ENCODE measurements at regions not wholly inside any gene's neighbourhood (a gene's known extent, or its start where the extent isn't known, plus 50 kb on each side); places are given as distances from the start of the nearest gene placed in this dataset.
"Not testable (repeated sequence)": the region's sequence is repeated elsewhere in the genome, so short reads cannot be mapped to it uniquely, and the experiment has no call there.

GRCh38 chr2:220779076-220779475 lies 793.0 kb downstream of the EPHA4 start:
- intact Hi-C loops (cut with DNase I, micrococcal nuclease); H3K4me1 Mint-ChIP-seq; H3K27me3 Mint-ChIP-seq; H3K27ac Mint-ChIP-seq; H3K9me3 Mint-ChIP-seq (ENCODE audit: low read depth); H3K36me3 Mint-ChIP-seq (ENCODE audit: low read depth); DNase-seq; CTCF ChIA-PET; ATAC-seq; POLR2A ChIA-PET; H3K4me3 Mint-ChIP-seq: not testable (repeated sequence)

DNA sequence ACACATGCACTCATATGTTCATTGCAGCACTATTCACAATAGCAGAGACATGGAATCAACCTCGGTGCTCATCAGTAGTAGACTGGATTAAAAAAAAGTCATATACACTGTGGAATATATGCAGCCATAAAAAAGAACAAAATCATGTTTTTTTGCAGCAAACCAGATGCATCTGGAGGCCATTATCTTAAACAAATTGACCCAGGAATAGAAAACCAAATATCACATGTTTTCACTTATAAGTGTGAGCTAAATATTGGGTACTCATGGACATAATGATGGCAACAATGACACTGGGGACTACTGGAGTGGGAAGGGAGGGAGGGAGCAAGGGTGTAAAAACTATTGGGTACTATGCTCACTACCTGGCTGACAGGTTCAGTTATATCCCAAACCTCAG lies 792.6 kb downstream of the EPHA4 start:
- ChIA-PET POLR2A (no interaction called here), CTCF (no interaction called here)
- peaks cover 6% of the 10 kb centered on the region for H3K27me3 Mint-ChIP-seq
- no peaks in the 10 kb centered on the region for H3K36me3 Mint-ChIP-seq (ENCODE audit: low read depth)
- DNase-seq (no peak), ATAC-seq (no peak)
- no peak overlapping the region for H3K27ac Mint-ChIP-seq
- H3K9me3 Mint-ChIP-seq (ENCODE audit: low read depth), result no peaks in the 10 kb centered on the region
- H3K4me3 Mint-ChIP-seq, result no peak overlapping the region
- intact Hi-C loops (cut with DNase I, micrococcal nuclease), result no loop called here
- H3K4me1 Mint-ChIP-seq, result no peaks in the 10 kb centered on the region

GRCh38 chr2:220779931-220780330 lies 792.2 kb downstream of the EPHA4 start:
- no peaks in the 10 kb centered on the region for H3K9me3 Mint-ChIP-seq (ENCODE audit: low read depth)
- H3K27me3 Mint-ChIP-seq, result peaks cover 6% of the 10 kb centered on the region
- no peaks in the 10 kb centered on the region for H3K4me1 Mint-ChIP-seq
- ChIA-PET POLR2A (no interaction called here), CTCF (no interaction called here)
- H3K4me3 Mint-ChIP-seq, result no peak overlapping the region
- H3K36me3 Mint-ChIP-seq (ENCODE audit: low read depth), result no peaks in the 10 kb centered on the region
- ATAC-seq, result no peak
- intact Hi-C loops (cut with DNase I, micrococcal nuclease), result no loop called here
- DNase-seq, result no peak
- H3K27ac Mint-ChIP-seq, result no peak overlapping the region

DNA sequence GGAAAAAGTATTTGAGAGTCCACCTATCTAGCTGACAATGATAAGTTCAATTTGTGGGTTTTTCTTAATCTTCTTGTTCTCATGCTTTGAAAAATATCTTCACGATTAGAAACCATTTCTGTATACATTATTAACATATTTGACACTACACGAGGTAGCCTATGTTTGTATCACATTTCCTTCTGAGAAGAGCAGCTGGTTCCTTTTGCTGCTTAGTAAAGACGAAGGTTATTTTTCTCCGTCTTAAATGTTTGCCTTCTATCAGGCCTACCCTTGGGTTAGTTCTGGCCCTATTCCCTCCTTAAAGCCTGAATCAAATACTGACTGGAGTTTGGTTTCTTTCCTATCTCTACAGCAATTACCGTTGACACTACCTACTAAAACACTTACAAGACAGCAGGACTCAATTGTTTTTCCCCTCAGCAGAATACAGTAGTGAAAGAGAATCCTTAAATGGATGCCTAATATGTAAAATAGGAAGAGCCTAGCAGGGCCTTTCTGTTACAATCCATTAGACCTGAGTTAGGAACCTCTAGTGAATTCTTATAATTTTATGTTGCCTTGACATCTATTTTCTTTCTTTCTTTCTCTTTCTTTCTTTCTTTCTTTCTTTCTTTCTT lies 790.4 kb downstream of the EPHA4 start:
- ATAC-seq (no peak), DNase-seq (no peak)
- intact Hi-C loops (cut with DNase I, micrococcal nuclease), result no loop called here
- H3K27ac Mint-ChIP-seq, result no peak overlapping the region
- ChIA-PET POLR2A (interaction anchor here (0.6 kb wide), 1 partner anchor 1115 kb away, joined by 9 read pairs; no protein-coding TSS in a partner anchor), CTCF (no interaction called here)
- H3K36me3 Mint-ChIP-seq (ENCODE audit: low read depth), result no peaks in the 10 kb centered on the region
- H3K9me3 Mint-ChIP-seq (ENCODE audit: low read depth), result no peaks in the 10 kb centered on the region
- no peaks in the 10 kb centered on the region for H3K4me1 Mint-ChIP-seq
- peaks cover 4% of the 10 kb centered on the region for H3K27me3 Mint-ChIP-seq
- H3K4me3 Mint-ChIP-seq, result no peak overlapping the region

- no peak overlapping the region for H3K4me3 Mint-ChIP-seq
- intact Hi-C loops (cut with DNase I, micrococcal nuclease), result no loop called here
- no peaks in the 10 kb centered on the region for H3K4me1 Mint-ChIP-seq
- CTCF ChIA-PET, result no interaction called here
- no peak for ATAC-seq
- POLR2A ChIA-PET, result interaction anchor here (0.6 kb wide), 1 partner anchor 1116 kb away, joined by 9 read pairs; no protein-coding TSS in a partner anchor
- H3K27me3 Mint-ChIP-seq, result peaks cover 4% of the 10 kb centered on the region
- H3K9me3 Mint-ChIP-seq (ENCODE audit: low read depth), result no peaks in the 10 kb centered on the region
- H3K36me3 Mint-ChIP-seq (ENCODE audit: low read depth), result no peaks in the 10 kb centered on the region
- no peak overlapping the region for H3K27ac Mint-ChIP-seq
- DNase-seq, result no peak
Observed at GRCh38 chr2:220782609-220783113, 789.4 kb downstream of the EPHA4 start.

DNA sequence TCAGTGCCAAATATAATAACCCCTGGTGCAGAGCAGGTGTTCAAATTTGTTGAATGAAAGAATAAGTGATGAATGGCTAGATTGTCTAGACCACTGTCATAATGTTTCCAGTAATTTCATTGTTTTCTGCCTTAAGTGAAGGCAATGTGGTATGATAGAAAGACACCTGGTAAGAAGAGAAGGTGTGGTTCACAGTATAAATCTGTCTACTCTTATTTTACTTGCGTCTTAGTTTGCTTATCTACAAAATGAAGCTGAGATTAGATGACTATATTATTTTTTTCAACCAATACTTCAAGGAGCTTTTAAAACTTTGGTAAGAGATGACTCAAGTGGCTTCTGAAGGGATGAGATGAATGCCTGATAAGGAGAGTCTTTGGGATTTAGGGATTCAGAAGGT lies 788.4 kb downstream of the EPHA4 start:
- Mint-ChIP-seq H3K36me3 (ENCODE audit: low read depth) (no peaks in the 10 kb centered on the region), H3K27ac (no peak overlapping the region), H3K4me1 (no peaks in the 10 kb centered on the region), H3K27me3 (peaks cover 4% of the 10 kb centered on the region), H3K4me3 (no peak overlapping the region), H3K9me3 (ENCODE audit: low read depth) (no peaks in the 10 kb centered on the region)
- ATAC-seq (no peak), DNase-seq (no peak)
- ChIA-PET POLR2A (no interaction called here), CTCF (no interaction called here)
- intact Hi-C loops (cut with DNase I, micrococcal nuclease), result no loop called here

DNA sequence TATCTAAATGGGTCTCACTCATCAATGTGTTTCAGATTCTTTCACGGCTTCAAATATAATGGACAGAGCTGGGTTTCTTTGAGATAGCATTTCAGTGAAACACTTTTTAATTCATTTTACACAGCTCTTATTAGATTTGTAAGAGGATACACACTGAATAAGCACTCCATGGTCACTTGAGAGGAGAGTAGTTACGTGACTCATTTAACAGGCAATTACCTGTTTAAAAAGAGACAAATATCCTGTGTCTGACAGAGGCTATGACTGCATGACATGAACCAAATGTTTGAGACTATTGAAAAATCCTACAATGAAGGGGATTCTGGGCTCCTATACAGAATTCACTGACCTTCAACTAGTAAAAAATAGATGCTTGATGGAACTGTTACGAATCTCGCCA lies 786.9 kb downstream of the EPHA4 start:
- Mint-ChIP-seq H3K27ac (no peak overlapping the region), H3K36me3 (ENCODE audit: low read depth) (no peaks in the 10 kb centered on the region), H3K9me3 (ENCODE audit: low read depth) (no peaks in the 10 kb centered on the region), H3K4me3 (no peak overlapping the region), H3K4me1 (no peaks in the 10 kb centered on the region), H3K27me3 (peaks cover 4% of the 10 kb centered on the region)
- intact Hi-C loops (cut with DNase I, micrococcal nuclease), result no loop called here
- ChIA-PET POLR2A (no interaction called here), CTCF (no interaction called here)
- DNase-seq (no peak), ATAC-seq (no peak)

- Mint-ChIP-seq H3K36me3 (ENCODE audit: low read depth) (no peaks in the 10 kb centered on the region), H3K4me1 (no peaks in the 10 kb centered on the region), H3K27ac (no peak overlapping the region), H3K9me3 (ENCODE audit: low read depth) (no peaks in the 10 kb centered on the region), H3K27me3 (peaks cover 4% of the 10 kb centered on the region), H3K4me3 (no peak overlapping the region)
- ATAC-seq (no peak), DNase-seq (no peak)
- ChIA-PET POLR2A (no interaction called here), CTCF (interaction anchor here (1.1 kb wide), 1 partner anchor 20 kb away, joined by 3 read pairs; no protein-coding TSS in a partner anchor)
- intact Hi-C loops (cut with DNase I, micrococcal nuclease), result no loop called here
Observed at GRCh38 chr2:220786216-220786615, 785.9 kb downstream of the EPHA4 start.

GRCh38 chr2:220787251-220787650 lies 784.9 kb downstream of the EPHA4 start:
- no peaks in the 10 kb centered on the region for H3K9me3 Mint-ChIP-seq (ENCODE audit: low read depth)
- no peaks in the 10 kb centered on the region for H3K4me1 Mint-ChIP-seq
- intact Hi-C loops (cut with DNase I, micrococcal nuclease), result no loop called here
- H3K27ac Mint-ChIP-seq, result no peak overlapping the region
- CTCF ChIA-PET, result interaction anchor here (0.5 kb wide), 1 partner anchor 437 kb away, joined by 3 read pairs; no protein-coding TSS in a partner anchor
- POLR2A ChIA-PET, result no interaction called here
- no peak overlapping the region for H3K4me3 Mint-ChIP-seq
- peaks cover 2% of the 10 kb centered on the region for H3K27me3 Mint-ChIP-seq
- no peak for ATAC-seq
- no peak for DNase-seq
- no peaks in the 10 kb centered on the region for H3K36me3 Mint-ChIP-seq (ENCODE audit: low read depth)

- Mint-ChIP-seq H3K4me3 (no peak overlapping the region), H3K4me1 (no peaks in the 10 kb centered on the region), H3K27ac (no peak overlapping the region), H3K9me3 (ENCODE audit: low read depth) (no peaks in the 10 kb centered on the region), H3K27me3 (peaks cover 2% of the 10 kb centered on the region), H3K36me3 (ENCODE audit: low read depth) (no peaks in the 10 kb centered on the region)
- CTCF ChIA-PET, result no interaction called here
- no peak for ATAC-seq
- DNase-seq, result no peak
- intact Hi-C loops (cut with DNase I, micrococcal nuclease), result no loop called here
- POLR2A ChIA-PET, result no interaction called here
Observed at GRCh38 chr2:220789961-220790360, 782.1 kb downstream of the EPHA4 start.

- Mint-ChIP-seq H3K4me1 (no peaks in the 10 kb centered on the region), H3K27ac (no peak overlapping the region), H3K4me3 (no peak overlapping the region), H3K9me3 (ENCODE audit: low read depth) (no peaks in the 10 kb centered on the region), H3K27me3 (peaks cover 4% of the 10 kb centered on the region), H3K36me3 (ENCODE audit: low read depth) (no peaks in the 10 kb centered on the region)
- DNase-seq, result no peak
- intact Hi-C loops (cut with DNase I, micrococcal nuclease), result no loop called here
- CTCF ChIA-PET, result interaction anchor here (0.6 kb wide), 1 partner anchor 778 kb away, joined by 3 read pairs; no protein-coding TSS in a partner anchor
- POLR2A ChIA-PET, result no interaction called here
- no peak for ATAC-seq
Observed at GRCh38 chr2:220795705-220796104, 776.4 kb downstream of the EPHA4 start.

DNA sequence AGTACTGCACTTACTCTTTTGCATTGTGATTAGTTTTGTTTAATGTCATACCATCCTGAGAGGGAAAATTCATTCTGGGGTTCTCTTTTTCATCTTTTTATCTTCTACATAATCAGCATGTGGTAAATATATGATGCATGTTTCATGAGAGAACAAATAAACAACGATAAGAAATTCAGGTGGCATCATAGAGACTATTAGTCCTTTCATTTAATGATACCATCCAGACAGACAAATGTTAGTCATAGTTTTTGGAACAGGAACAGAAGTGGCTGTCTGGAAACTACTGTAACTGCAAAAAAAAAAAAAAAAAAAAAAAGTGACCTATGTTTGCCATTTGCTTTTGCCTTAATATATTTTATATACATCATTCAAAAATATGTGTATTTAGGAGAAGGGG lies 761.0 kb downstream of the EPHA4 start:
- Mint-ChIP-seq H3K9me3 (ENCODE audit: low read depth) (no peaks in the 10 kb centered on the region), H3K4me1 (no peaks in the 10 kb centered on the region), H3K27me3 (peaks cover 2% of the 10 kb centered on the region), H3K27ac (no peak overlapping the region), H3K36me3 (ENCODE audit: low read depth) (no peaks in the 10 kb centered on the region), H3K4me3 (no peak overlapping the region)
- no peak for DNase-seq
- POLR2A ChIA-PET, result no interaction called here
- CTCF ChIA-PET, result no interaction called here
- ATAC-seq, result no peak
- intact Hi-C loops (cut with DNase I, micrococcal nuclease), result no loop called here
